ENCODE measurements at regions not wholly inside any gene's neighbourhood (a gene's known extent, or its start where the extent isn't known, plus 50 kb on each side); places are given as distances from the start of the nearest gene placed in this dataset.

GRCh38 chr1:55622074-55622473 is 406.9 kb upstream of the USP24 start:
- no peak for DNase-seq (ENCODE audit: low read depth)

- DNase-seq (ENCODE audit: low read depth) = no peak
Observed at GRCh38 chr1:55618199-55618598, 403.0 kb upstream of the USP24 start.

- no peak for DNase-seq (ENCODE audit: low read depth)
Observed at GRCh38 chr1:55617288-55617982, 402.3 kb upstream of the USP24 start.

- DNase-seq (ENCODE audit: low read depth) = no peak
Observed at GRCh38 chr1:55612988-55613387, 397.8 kb upstream of the USP24 start.

- DNase-seq (ENCODE audit: low read depth) = no peak
Observed at GRCh38 chr1:55611123-55611522, 396.0 kb upstream of the USP24 start.

- DNase-seq (ENCODE audit: low read depth) = no peak
Observed at GRCh38 chr1:55610203-55610602, 395.0 kb upstream of the USP24 start.

GRCh38 chr1:55609630-55610029 is 394.5 kb upstream of the USP24 start:
- no peak for DNase-seq (ENCODE audit: low read depth)

GRCh38 chr1:55605155-55605554 is 390.0 kb upstream of the USP24 start:
- no peak for DNase-seq (ENCODE audit: low read depth)

GRCh38 chr1:55604749-55605148 is 389.6 kb upstream of the USP24 start:
- DNase-seq (ENCODE audit: low read depth) = no peak

GRCh38 chr1:55604179-55604578 is 389.0 kb upstream of the USP24 start:
- no peak for DNase-seq (ENCODE audit: low read depth)

- DNase-seq (ENCODE audit: low read depth) = no peak
Observed at GRCh38 chr1:55600242-55600641, 385.1 kb upstream of the USP24 start.

GRCh38 chr1:55597910-55598309 is 382.7 kb upstream of the USP24 start:
- no peak for DNase-seq (ENCODE audit: low read depth)

- DNase-seq (ENCODE audit: low read depth) = no peak
Observed at GRCh38 chr1:55594701-55595100, 379.5 kb upstream of the USP24 start.

GRCh38 chr1:55593298-55593697 is 378.1 kb upstream of the USP24 start:
- no peak for DNase-seq (ENCODE audit: low read depth)

GRCh38 chr1:55592122-55592521 is 377.0 kb upstream of the USP24 start:
- DNase-seq (ENCODE audit: low read depth) = no peak

- DNase-seq (ENCODE audit: low read depth) = no peak
Observed at GRCh38 chr1:55589671-55590297, 374.6 kb upstream of the USP24 start.

- DNase-seq (ENCODE audit: low read depth) = no peak
Observed at GRCh38 chr1:55588309-55588708, 373.1 kb upstream of the USP24 start.

- DNase-seq (ENCODE audit: low read depth) = no peak
Observed at GRCh38 chr1:55586771-55587170, 371.6 kb upstream of the USP24 start.

GRCh38 chr1:55585402-55585792 is 370.2 kb upstream of the USP24 start:
- DNase-seq (ENCODE audit: low read depth) = no peak

GRCh38 chr1:55584526-55585401 is 369.6 kb upstream of the USP24 start:
- DNase-seq (ENCODE audit: low read depth) = no peak

- no peak for DNase-seq (ENCODE audit: low read depth)
Observed at GRCh38 chr1:55582084-55582483, 366.9 kb upstream of the USP24 start.

GRCh38 chr1:55580845-55581332 is 365.7 kb upstream of the USP24 start:
- DNase-seq (ENCODE audit: low read depth) = no peak
